Aorta (tissue), 5 donors: ENCODE measurements at regions not wholly inside any gene's neighbourhood (a gene's known extent, or its start where the extent isn't known, plus 50 kb on each side); places are given as distances from the start of the nearest gene placed in this dataset.
A peak's percentile ranks its signal among the peaks of the same experiment; 100 is the strongest.

ENCODE experiments used
- ATAC-seq: fragments of 200-7000 bp; cut with Tn5 transposase; one replicate; pipeline ENCODE4 v1.9.1; 2022; ENCODE audit warnings: moderate library complexity; ENCODE audit not compliant: low FRiP score
- DNase-seq, 2 donors: peaks; one replicate each; pipeline ENCODE4 v3.0.0-alpha.2; 2020
- H3K27ac ChIP-seq, 2 donors: one replicate each; pipeline ENCODE4 v1.5.1; 2013; ENCODE audit warnings: low read length in 2 of 2, mild to moderate bottlenecking in 2 of 2, moderate library complexity in 2 of 2, control low read depth in 1 of 2, inconsistent platforms in 1 of 2, low read depth in 1 of 2
- H3K27me3 ChIP-seq, 2 donors: one replicate each; pipeline ENCODE4 v1.6.1; 2013; ENCODE audit warnings: control low read depth in 1 of 2, low read length in 1 of 2, mild to moderate bottlenecking in 1 of 2, moderate library complexity in 1 of 2; ENCODE audit not compliant: insufficient read depth in 2 of 2, control insufficient read depth in 1 of 2
- H3K36me3 ChIP-seq, 2 donors: one replicate each; pipeline ENCODE4 v1.6.1; 2013; ENCODE audit warnings: control low read depth in 1 of 2, low read length in 1 of 2, mild to moderate bottlenecking in 1 of 2; ENCODE audit not compliant: insufficient read depth in 2 of 2, control insufficient read depth in 1 of 2
- H3K4me1 ChIP-seq, 2 donors: one replicate each; pipeline ENCODE4 v1.6.1; 2013; ENCODE audit warnings: low read length in 2 of 2, control low read depth in 1 of 2, mild to moderate bottlenecking in 1 of 2, moderate library complexity in 1 of 2; ENCODE audit not compliant: insufficient read depth in 2 of 2, control insufficient read depth in 1 of 2
- H3K4me3 ChIP-seq, 2 donors: one replicate each; pipeline ENCODE4 v1.5.1; 2013; ENCODE audit warnings: low read length in 2 of 2, control low read depth in 1 of 2, mild to moderate bottlenecking in 1 of 2
- H3K9me3 ChIP-seq: one replicate; pipeline ENCODE4 v1.6.1; 2013; ENCODE audit warnings: mild to moderate bottlenecking, low read length; ENCODE audit not compliant: control insufficient read depth
- WGBS, 2 donors: extraction: QIAGEN DNeasy Blood & Tissue Kit; methylation state at CpG; one replicate each; pipeline ENCODE4 v1.1.7; 2013; 5-methylcytosine and 5-hydroxymethylcytosine counted together
- intact Hi-C, 2 donors: fragments of 100-400 bp; cut with DNase I; formaldehyde crosslinking; loops; one replicate each; pipeline versions ENCODE4 v1.14.2 to v1.15.0; 2022
- donor health status: healthy with polysubstance abuse.
- donor health status: Bipolar disorder and iron deficiency.
- donor health status: DM: no; HTN: no; CAD: no.
- donor health status: DM: no; HTN: no; CAD: no.
- donor health status: DM: yes; HTN: yes; CAD: no.

DNA sequence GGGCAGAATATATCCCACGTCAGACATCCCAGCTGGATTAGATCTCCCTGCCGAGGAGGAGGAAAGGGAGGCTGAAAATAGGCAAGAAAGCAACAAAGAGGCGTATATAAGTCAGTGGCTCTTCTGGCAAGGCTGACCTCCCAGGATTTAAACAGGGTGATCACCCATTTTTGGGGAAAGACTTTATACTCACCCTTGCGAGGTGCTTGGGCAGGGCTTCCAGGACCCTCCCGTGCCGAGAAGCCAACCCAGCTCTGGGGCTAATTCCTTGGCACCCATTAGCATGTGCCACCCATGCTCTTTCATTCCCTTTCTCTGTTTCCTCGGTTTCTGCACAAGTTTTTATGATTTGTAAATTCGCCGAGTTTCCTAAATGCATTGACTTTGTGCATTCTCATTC is 230.2 kb upstream of the IRX2 start:
- H3K4me1 ChIP-seq, result no peaks in the 10 kb centered on the region
- ATAC-seq (no peak), DNase-seq (no peak)
- H3K27me3 ChIP-seq, result no peaks in the 10 kb centered on the region
- no peak overlapping the region for H3K4me3 ChIP-seq
- H3K9me3 ChIP-seq, result peaks cover 2% of the 10 kb centered on the region
- 83 to 84% methylated on average over 9 of the region's 9 CpGs for WGBS, 2 donors
- intact Hi-C loops, result no loop called here
- H3K27ac ChIP-seq, result no peak overlapping the region
- no peaks in the 10 kb centered on the region for H3K36me3 ChIP-seq

DNA sequence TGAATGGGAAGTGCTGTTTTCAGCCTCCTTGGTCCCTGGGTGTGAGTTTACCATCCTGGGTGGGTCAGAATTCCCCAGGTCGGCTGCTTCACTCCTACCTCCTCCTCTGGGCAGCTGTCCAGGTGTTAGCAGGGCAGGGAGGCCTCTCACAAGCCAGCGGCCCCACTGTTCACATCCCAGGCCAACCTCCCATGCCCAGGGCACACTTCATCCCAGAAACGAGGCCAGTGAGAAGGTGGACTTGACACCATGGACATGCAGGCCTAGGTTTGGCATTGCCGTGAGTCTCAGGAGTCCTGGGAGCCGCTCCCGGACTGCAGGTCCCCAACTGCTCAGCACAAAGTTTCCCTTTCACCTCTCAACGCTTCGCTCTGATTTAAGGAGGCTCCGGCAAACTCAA is 229.6 kb upstream of the IRX2 start:
- ATAC-seq, result no peak
- Histone ChIP-seq H3K27me3 (no peaks in the 10 kb centered on the region), H3K9me3 (peaks cover 2% of the 10 kb centered on the region), H3K4me3 (no peak overlapping the region), H3K4me1 (no peaks in the 10 kb centered on the region), H3K36me3 (no peaks in the 10 kb centered on the region), H3K27ac (no peak overlapping the region)
- WGBS, 2 donors, result 78 to 79% methylated on average over 9 of the region's 9 CpGs
- intact Hi-C loops, result no loop called here
- DNase-seq, result no peak

DNA sequence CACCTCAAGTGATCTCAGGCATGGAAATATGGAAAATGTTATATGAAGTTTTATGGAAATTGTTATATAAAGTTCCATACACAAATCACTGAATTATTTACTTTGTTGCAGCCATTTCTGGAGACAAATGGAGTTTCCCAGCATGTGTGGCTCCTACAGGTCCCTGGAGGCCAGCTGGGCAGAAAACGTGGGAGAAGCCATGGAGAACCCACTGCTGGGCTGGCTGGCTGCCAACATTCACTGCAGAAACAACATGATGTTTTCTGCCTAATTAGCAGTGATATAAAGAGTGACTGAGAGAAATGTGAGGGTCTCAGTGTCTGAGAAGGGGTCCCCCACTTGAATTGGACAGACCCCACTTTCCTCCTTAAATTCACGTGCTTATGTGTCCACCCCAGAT is 208.8 kb upstream of the IRX2 start:
- no peaks in the 10 kb centered on the region for H3K27me3 ChIP-seq
- H3K4me3 ChIP-seq, result no peak overlapping the region
- ATAC-seq, result no peak
- H3K27ac ChIP-seq, result no peak overlapping the region
- H3K9me3 ChIP-seq, result peaks cover 4% of the 10 kb centered on the region
- WGBS, 2 donors, result 30 to 33% methylated on average over 2 of the region's 2 CpGs
- H3K4me1 ChIP-seq, result no peaks in the 10 kb centered on the region
- intact Hi-C loops, result no loop called here
- no peak for DNase-seq
- H3K36me3 ChIP-seq, result no peaks in the 10 kb centered on the region

- Histone ChIP-seq H3K27ac (no peak overlapping the region), H3K9me3 (peaks cover 4% of the 10 kb centered on the region), H3K36me3 (no peaks in the 10 kb centered on the region), H3K27me3 (no peaks in the 10 kb centered on the region), H3K4me3 (no peak overlapping the region), H3K4me1 (no peaks in the 10 kb centered on the region)
- no peak for ATAC-seq
- DNase-seq, result no peak
- intact Hi-C loops, result no loop called here
- 75 to 79% methylated on average over 2 of the region's 2 CpGs for WGBS, 2 donors
Observed at GRCh38 chr5:2958976-2959375, 207.5 kb upstream of the IRX2 start.

DNA sequence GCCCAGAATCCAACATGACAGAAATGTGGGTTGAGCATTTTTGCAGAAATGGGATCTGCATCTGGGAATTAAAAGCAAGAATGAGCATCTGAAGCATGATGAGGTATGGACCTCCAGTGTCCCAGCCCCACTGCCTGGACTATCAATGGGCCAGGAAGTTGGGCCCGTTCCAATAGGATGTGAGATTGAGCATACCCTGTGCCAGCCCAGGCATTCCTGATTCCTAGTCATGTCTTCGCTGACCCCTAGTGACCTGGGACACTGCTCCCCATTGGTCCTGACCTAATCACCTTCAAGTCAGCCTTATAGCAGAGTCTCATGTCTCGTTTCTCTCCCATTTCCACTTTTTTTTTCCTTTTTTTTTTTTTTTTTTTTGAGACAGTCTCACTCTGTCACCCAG is 197.4 kb upstream of the IRX2 start:
- Histone ChIP-seq H3K9me3 (no peaks in the 10 kb centered on the region), H3K4me1 (no peaks in the 10 kb centered on the region), H3K27me3 (peaks cover 0 to 2% of the 10 kb centered on the region in 2 donors), H3K4me3 (no peak overlapping the region), H3K36me3 (no peaks in the 10 kb centered on the region), H3K27ac (no peak overlapping the region)
- intact Hi-C loops, result no loop called here
- no peak for DNase-seq
- no peak for ATAC-seq
- WGBS, 2 donors, result 49 to 50% methylated on average over 3 of the region's 3 CpGs

DNA sequence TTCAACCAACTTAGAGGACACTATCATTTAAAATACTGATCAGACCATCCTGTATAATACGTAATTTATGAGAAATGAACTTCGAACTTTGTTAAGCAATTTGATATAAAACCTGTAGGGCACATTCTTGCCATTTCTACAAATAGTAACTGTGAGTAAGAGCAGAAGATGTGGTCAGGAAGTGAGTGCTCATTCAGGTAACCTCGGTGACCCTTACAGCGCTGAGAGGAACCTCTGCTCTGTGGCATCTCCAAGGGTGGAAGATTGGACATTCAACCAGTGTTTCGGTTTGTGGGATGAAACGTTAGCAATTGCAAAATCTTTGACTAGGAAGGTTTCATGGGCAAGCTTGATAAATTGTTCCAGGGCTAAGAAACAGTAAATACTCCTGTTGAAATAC is 194.8 kb upstream of the IRX2 start:
- 67 to 71% methylated on average over 6 of the region's 6 CpGs for WGBS, 2 donors
- H3K9me3 ChIP-seq, result no peaks in the 10 kb centered on the region
- intact Hi-C loops, result no loop called here

GRCh38 chr5:2936413-2936812 is 184.9 kb upstream of the IRX2 start:
- Histone ChIP-seq H3K36me3 (no peaks in the 10 kb centered on the region), H3K4me1 (no peaks in the 10 kb centered on the region), H3K4me3 (no peak overlapping the region), H3K27me3 (no peaks in the 10 kb centered on the region), H3K27ac (no peak overlapping the region), H3K9me3 (no peaks in the 10 kb centered on the region)
- DNase-seq (no peak), ATAC-seq (no peak)
- intact Hi-C loops, result no loop called here
- WGBS, 2 donors, result 81 to 84% methylated on average over 4 of the region's 4 CpGs

More for the DNA sequence above, 194.8 kb upstream of the IRX2 start:
- Histone ChIP-seq H3K4me1 (no peaks in the 10 kb centered on the region), H3K4me3 (no peak overlapping the region), H3K27ac (no peak overlapping the region), H3K36me3 (no peaks in the 10 kb centered on the region), H3K27me3 (peaks cover 0 to 2% of the 10 kb centered on the region in 2 donors)
- no peak for DNase-seq
- ATAC-seq, result no peak

GRCh38 chr5:2929779-2930178 is 178.3 kb upstream of the IRX2 start:
- Histone ChIP-seq H3K9me3 (no peaks in the 10 kb centered on the region), H3K4me3 (no peak overlapping the region), H3K4me1 (no peaks in the 10 kb centered on the region), H3K36me3 (no peaks in the 10 kb centered on the region), H3K27me3 (no peaks in the 10 kb centered on the region), H3K27ac (no peak overlapping the region)
- ATAC-seq (no peak), DNase-seq (no peak)
- intact Hi-C loops, result no loop called here
- WGBS, 2 donors, result 81 to 87% methylated on average over 10 of the region's 10 CpGs

- ATAC-seq (no peak), DNase-seq (peak in 1 of 2 donors; percentile 18)
- H3K4me3 ChIP-seq, result no peak overlapping the region
- intact Hi-C loops, result no loop called here
- H3K27ac ChIP-seq, result no peak overlapping the region
- H3K36me3 ChIP-seq, result no peaks in the 10 kb centered on the region
- whole genome bisulfite sequencing, 2 donors, result 92% methylated on average over 9 of the region's 9 CpGs
- peaks cover 5% of the 10 kb centered on the region for H3K9me3 ChIP-seq
- no peaks in the 10 kb centered on the region for H3K4me1 ChIP-seq
- H3K27me3 ChIP-seq, result no peaks in the 10 kb centered on the region
Observed at GRCh38 chr5:2921651-2922050, 170.2 kb upstream of the IRX2 start.
